HepG2 (cell line): ENCODE measurements at regions not wholly inside any gene's neighbourhood (a gene's known extent, or its start where the extent isn't known, plus 50 kb on each side); places are given as distances from the start of the nearest gene placed in this dataset.

Experiments used
- BRCA1 ChIP-seq: sonication (generic); formaldehyde crosslinking; IDR thresholded peaks from 2 replicates; pipeline ENCODE4 v1.4.0; 2020; ENCODE audit warnings: missing genetic modification reagents
- HNF4G ChIP-seq, 2 experiments: sonication (generic) in 1 of 2; formaldehyde crosslinking in 1 of 2; IDR thresholded peaks; 2 replicates each; pipeline versions ENCODE4 v1.4.0 to v1.6.1; 2011 to 2020; ENCODE audit warnings: borderline replicate concordance in 2 of 2, low read depth in 2 of 2, mild to moderate bottlenecking in 2 of 2, low read length in 1 of 2, missing genetic modification reagents in 1 of 2, moderate library complexity in 1 of 2
- KAT8 ChIP-seq: IDR thresholded peaks from 2 replicates; pipeline ENCODE4 v1.6.1; 2016; ENCODE audit warnings: missing genetic modification reagents, missing compliant biosample characterization
- KLF9 ChIP-seq: IDR thresholded peaks from 2 replicates; pipeline ENCODE4 v1.6.1; 2016; ENCODE audit warnings: low read depth
- MXI1 ChIP-seq: IDR thresholded peaks from 3 replicates; pipeline ENCODE4 v1.6.1; 2012; ENCODE audit warnings: low read depth, low read length, inconsistent platforms, borderline replicate concordance
- SP4 ChIP-seq: sonication (generic); formaldehyde crosslinking; IDR thresholded peaks from 2 replicates; pipeline ENCODE4 v1.8.1; 2023; ENCODE audit warnings: mild to moderate bottlenecking, missing genetic modification reagents
- ZBTB7A ChIP-seq: sonication (generic); formaldehyde crosslinking; IDR thresholded peaks from 2 replicates; pipeline ENCODE4 v1.8.0; 2022; ENCODE audit warnings: mild to moderate bottlenecking, missing genetic modification reagents
- ZNF530 ChIP-seq: sonication (generic); formaldehyde crosslinking; IDR thresholded peaks from 2 replicates; pipeline ENCODE4 v1.5.0; 2020; ENCODE audit warnings: low read depth, mild to moderate bottlenecking, missing genetic modification reagents
- TF ChIP-seq, protein P1 (sequence below): sonication (generic); formaldehyde crosslinking; IDR thresholded peaks from 2 replicates; pipeline ENCODE4 v1.5.0; 2020; ENCODE audit warnings: mild to moderate bottlenecking, missing genetic modification reagents, moderate library complexity
- TF ChIP-seq, protein P2 (sequence below): sonication (generic); formaldehyde crosslinking; IDR thresholded peaks from 2 replicates; pipeline ENCODE4 v1.4.0; 2020; ENCODE audit warnings: missing genetic modification reagents
- TF ChIP-seq, protein P3 (sequence below), 2 experiments: sonication (generic) in 1 of 2; formaldehyde crosslinking in 1 of 2; IDR thresholded peaks; 2 replicates each; pipeline versions ENCODE4 v1.5.1 to v1.6.1; 2011 to 2020; ENCODE audit warnings: borderline replicate concordance in 1 of 2, low read depth in 1 of 2, low read length in 1 of 2, mild to moderate bottlenecking in 1 of 2, missing genetic modification reagents in 1 of 2, moderate library complexity in 1 of 2
- TF ChIP-seq, protein P4 (sequence below): sonication (generic); formaldehyde crosslinking; IDR thresholded peaks from 2 replicates; pipeline ENCODE4; 2020; ENCODE audit warnings: missing genetic modification reagents, mild to moderate bottlenecking, borderline replicate concordance

DNA sequence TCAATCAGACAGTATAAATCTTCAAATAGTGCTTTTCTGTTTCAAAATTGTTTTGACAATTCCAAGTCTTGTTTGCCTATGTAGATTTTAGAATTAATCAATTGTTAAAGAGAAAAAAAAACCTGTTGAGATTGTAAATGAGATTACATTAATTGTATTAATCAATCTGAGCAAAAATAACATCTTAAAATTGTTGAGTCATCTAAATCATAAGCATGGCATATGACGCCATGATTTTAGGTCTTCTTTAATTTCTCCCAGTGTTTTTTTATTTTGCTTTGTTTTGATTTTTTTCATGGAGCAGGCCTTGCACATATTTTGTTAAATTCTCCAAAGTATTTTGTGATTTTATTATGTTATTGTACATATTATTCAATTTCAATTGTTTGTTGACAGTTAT, 988.0 kb upstream of the SEMA6A start:
- TF ChIP-seq, protein P1, sequence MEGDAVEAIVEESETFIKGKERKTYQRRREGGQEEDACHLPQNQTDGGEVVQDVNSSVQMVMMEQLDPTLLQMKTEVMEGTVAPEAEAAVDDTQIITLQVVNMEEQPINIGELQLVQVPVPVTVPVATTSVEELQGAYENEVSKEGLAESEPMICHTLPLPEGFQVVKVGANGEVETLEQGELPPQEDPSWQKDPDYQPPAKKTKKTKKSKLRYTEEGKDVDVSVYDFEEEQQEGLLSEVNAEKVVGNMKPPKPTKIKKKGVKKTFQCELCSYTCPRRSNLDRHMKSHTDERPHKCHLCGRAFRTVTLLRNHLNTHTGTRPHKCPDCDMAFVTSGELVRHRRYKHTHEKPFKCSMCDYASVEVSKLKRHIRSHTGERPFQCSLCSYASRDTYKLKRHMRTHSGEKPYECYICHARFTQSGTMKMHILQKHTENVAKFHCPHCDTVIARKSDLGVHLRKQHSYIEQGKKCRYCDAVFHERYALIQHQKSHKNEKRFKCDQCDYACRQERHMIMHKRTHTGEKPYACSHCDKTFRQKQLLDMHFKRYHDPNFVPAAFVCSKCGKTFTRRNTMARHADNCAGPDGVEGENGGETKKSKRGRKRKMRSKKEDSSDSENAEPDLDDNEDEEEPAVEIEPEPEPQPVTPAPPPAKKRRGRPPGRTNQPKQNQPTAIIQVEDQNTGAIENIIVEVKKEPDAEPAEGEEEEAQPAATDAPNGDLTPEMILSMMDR (CRISPR knock-in tag) = no peak
- no peak for TF ChIP-seq SP4 (CRISPR knock-in tag)
- TF ChIP-seq MXI1 = no peak
- no peak for TF ChIP-seq ZNF530 (CRISPR knock-in tag)
- TF ChIP-seq, protein P2, sequence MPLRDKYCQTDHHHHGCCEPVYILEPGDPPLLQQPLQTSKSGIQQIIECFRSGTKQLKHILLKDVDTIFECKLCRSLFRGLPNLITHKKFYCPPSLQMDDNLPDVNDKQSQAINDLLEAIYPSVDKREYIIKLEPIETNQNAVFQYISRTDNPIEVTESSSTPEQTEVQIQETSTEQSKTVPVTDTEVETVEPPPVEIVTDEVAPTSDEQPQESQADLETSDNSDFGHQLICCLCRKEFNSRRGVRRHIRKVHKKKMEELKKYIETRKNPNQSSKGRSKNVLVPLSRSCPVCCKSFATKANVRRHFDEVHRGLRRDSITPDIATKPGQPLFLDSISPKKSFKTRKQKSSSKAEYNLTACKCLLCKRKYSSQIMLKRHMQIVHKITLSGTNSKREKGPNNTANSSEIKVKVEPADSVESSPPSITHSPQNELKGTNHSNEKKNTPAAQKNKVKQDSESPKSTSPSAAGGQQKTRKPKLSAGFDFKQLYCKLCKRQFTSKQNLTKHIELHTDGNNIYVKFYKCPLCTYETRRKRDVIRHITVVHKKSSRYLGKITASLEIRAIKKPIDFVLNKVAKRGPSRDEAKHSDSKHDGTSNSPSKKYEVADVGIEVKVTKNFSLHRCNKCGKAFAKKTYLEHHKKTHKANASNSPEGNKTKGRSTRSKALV (CRISPR knock-in tag) = no peak
- no peak for TF ChIP-seq HNF4G (IDR thresholded peaks at IDR 0.05; ENCODE audit: borderline replicate concordance, low read depth, low read length)
- TF ChIP-seq HNF4G (CRISPR knock-in tag; IDR thresholded peaks at IDR 0.05; ENCODE audit: borderline replicate concordance, low read depth) = no peak
- TF ChIP-seq, protein P3, sequence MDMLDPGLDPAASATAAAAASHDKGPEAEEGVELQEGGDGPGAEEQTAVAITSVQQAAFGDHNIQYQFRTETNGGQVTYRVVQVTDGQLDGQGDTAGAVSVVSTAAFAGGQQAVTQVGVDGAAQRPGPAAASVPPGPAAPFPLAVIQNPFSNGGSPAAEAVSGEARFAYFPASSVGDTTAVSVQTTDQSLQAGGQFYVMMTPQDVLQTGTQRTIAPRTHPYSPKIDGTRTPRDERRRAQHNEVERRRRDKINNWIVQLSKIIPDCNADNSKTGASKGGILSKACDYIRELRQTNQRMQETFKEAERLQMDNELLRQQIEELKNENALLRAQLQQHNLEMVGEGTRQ (IDR thresholded peaks at IDR 0.05; ENCODE audit: low read depth, low read length) = no peak
- TF ChIP-seq, protein P3 (CRISPR knock-in tag; IDR thresholded peaks at IDR 0.05; ENCODE audit: borderline replicate concordance) = no peak
- no peak for TF ChIP-seq ZBTB7A (CRISPR knock-in tag)
- no peak for TF ChIP-seq KAT8 (CRISPR knock-in tag)
- TF ChIP-seq, protein P4, sequence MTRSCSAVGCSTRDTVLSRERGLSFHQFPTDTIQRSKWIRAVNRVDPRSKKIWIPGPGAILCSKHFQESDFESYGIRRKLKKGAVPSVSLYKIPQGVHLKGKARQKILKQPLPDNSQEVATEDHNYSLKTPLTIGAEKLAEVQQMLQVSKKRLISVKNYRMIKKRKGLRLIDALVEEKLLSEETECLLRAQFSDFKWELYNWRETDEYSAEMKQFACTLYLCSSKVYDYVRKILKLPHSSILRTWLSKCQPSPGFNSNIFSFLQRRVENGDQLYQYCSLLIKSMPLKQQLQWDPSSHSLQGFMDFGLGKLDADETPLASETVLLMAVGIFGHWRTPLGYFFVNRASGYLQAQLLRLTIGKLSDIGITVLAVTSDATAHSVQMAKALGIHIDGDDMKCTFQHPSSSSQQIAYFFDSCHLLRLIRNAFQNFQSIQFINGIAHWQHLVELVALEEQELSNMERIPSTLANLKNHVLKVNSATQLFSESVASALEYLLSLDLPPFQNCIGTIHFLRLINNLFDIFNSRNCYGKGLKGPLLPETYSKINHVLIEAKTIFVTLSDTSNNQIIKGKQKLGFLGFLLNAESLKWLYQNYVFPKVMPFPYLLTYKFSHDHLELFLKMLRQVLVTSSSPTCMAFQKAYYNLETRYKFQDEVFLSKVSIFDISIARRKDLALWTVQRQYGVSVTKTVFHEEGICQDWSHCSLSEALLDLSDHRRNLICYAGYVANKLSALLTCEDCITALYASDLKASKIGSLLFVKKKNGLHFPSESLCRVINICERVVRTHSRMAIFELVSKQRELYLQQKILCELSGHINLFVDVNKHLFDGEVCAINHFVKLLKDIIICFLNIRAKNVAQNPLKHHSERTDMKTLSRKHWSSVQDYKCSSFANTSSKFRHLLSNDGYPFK (CRISPR knock-in tag) = no peak
- TF ChIP-seq KLF9 = no peak
- TF ChIP-seq BRCA1 = no peak
